HepG2 (cell line): ENCODE measurements at regions not wholly inside any gene's neighbourhood (a gene's known extent, or its start where the extent isn't known, plus 50 kb on each side); places are given as distances from the start of the nearest gene placed in this dataset.

Experiments used
- ATAC-seq: fragments of 200-7000 bp; cut with Tn5 transposase; 3 replicates; pipeline ENCODE4 v1.9.1; 2020; ENCODE audit warnings: mild to moderate bottlenecking, moderate library complexity
- BruUV-seq: library from RNA; stranded (reverse); fragments of 400-500 nt; replicated peaks from 2 replicates; lab custom pipeline; 2021; lab: Mats Ljungman, UMichigan
- CTCF ChIA-PET: fragments of 300-600 bp; formaldehyde crosslinking; extraction: SDS; loops from one replicate; lab custom pipeline; 2021; ENCODE audit warnings: low total read pairs, inconsistent platforms, low intra/inter-chr PET ratio; lab: Yijun Ruan, JAX
- POLR2A ChIA-PET: fragments of 350-600 bp; sonication (Branson Sonifier 250); formaldehyde crosslinking; loops from one replicate; lab custom pipeline; 2020; ENCODE audit warnings: antibody characterized with exemption, inconsistent platforms; lab: Yijun Ruan, JAX
- DNase-seq: peaks from one replicate; pipeline ENCODE4 v3.0.0-alpha.2; 2015; ENCODE audit warnings: low spot score
- FAIRE-seq: peaks from 3 replicates; lab custom pipeline; 2011; peaks lifted over from hg19 to GRCh38; lab: Jason Lieb, UNC
- H2AFZ ChIP-seq: one replicate; pipeline ENCODE4 v1.6.1; 2011; ENCODE audit warnings: low read length, inconsistent platforms
- H3K27ac ChIP-seq: fragments of 300-600 bp; 3 replicates; pipeline ENCODE4 v1.8.0; 2011; ENCODE audit warnings: mixed run types, mild to moderate bottlenecking, mixed read lengths, low read length, inconsistent platforms; ENCODE audit not compliant: insufficient read depth; ENCODE audit errors: extremely low read length
- H3K27me3 ChIP-seq, 2 experiments: fragments of 200-600 bp in 1 of 2; 2 replicates in 1 of 2; 3 replicates in 1 of 2; pipeline versions ENCODE4 v1.6.0 to v1.8.0; 2011; ENCODE audit warnings: low read length in 2 of 2, mild to moderate bottlenecking in 2 of 2, moderate library complexity in 2 of 2, inconsistent platforms in 1 of 2; ENCODE audit not compliant: insufficient read depth in 2 of 2, control insufficient read depth in 1 of 2
- H3K36me3 ChIP-seq, 2 experiments: fragments of 200-600 bp in 1 of 2; replicated peaks in 1 of 2; 2 replicates in 1 of 2; 3 replicates in 1 of 2; pipeline versions ENCODE4 v1.5.1 to v1.8.0; 2011; ENCODE audit warnings: low read length in 2 of 2, inconsistent platforms in 1 of 2; ENCODE audit not compliant: insufficient read depth in 2 of 2, control insufficient read depth in 1 of 2
- H3K4me1 ChIP-seq: 2 replicates; pipeline ENCODE4 v1.5.1; 2012; ENCODE audit warnings: low read length, inconsistent platforms; ENCODE audit not compliant: insufficient read depth
- H3K4me2 ChIP-seq: 2 replicates; pipeline ENCODE4 v1.6.0; 2011; ENCODE audit warnings: low read depth, low read length, inconsistent platforms
- H3K4me3 ChIP-seq, 3 experiments: fragments of 200-600 bp in 1 of 3; sonication (generic), shearing (Covaris generic) in 1 of 3; replicated peaks in 1 of 3; 2 replicates each; pipeline ENCODE4 v1.5.1; 2011 to 2016; ENCODE audit warnings: low read length in 3 of 3, inconsistent platforms in 2 of 3, low read depth in 2 of 3, mild to moderate bottlenecking in 2 of 3, control low read depth in 1 of 3, mixed read lengths in 1 of 3; ENCODE audit not compliant: insufficient read depth in 1 of 3
- H3K79me2 ChIP-seq: one replicate; pipeline ENCODE4 v1.6.1; 2011; ENCODE audit warnings: low read length, inconsistent platforms; ENCODE audit not compliant: insufficient read depth
- H3K9ac ChIP-seq: 2 replicates; pipeline ENCODE4 v1.6.0; 2011; ENCODE audit warnings: mild to moderate bottlenecking, low read depth, low read length, inconsistent platforms; ENCODE audit not compliant: insufficient read depth
- H3K9me3 ChIP-seq: 2 replicates; pipeline ENCODE4 v1.5.1; 2012; ENCODE audit warnings: mild to moderate bottlenecking, low read length
- H4K20me1 ChIP-seq: 2 replicates; pipeline ENCODE4 v1.6.0; 2011; ENCODE audit warnings: inconsistent platforms, mild to moderate bottlenecking, low read length, moderate library complexity; ENCODE audit not compliant: insufficient read depth
- GATAD2A ChIP-seq: IDR thresholded peaks from 2 replicates; pipeline ENCODE4 v1.6.1; 2016
- HNRNPL ChIP-seq: fragments of 200-400 bp; formaldehyde crosslinking; IDR thresholded peaks from 2 replicates; pipeline ENCODE4 v1.6.1; 2017; ENCODE audit warnings: mild to moderate bottlenecking, low read depth, low read length
- ISL2 ChIP-seq: sonication (generic); formaldehyde crosslinking; IDR thresholded peaks from 2 replicates; pipeline ENCODE4 v1.5.0; 2020; ENCODE audit warnings: missing genetic modification reagents
- KDM3A ChIP-seq: IDR thresholded peaks from 2 replicates; pipeline ENCODE4 v1.6.1; 2018; ENCODE audit warnings: low read depth, missing compliant biosample characterization
- MAFG ChIP-seq: sonication (generic); formaldehyde crosslinking; IDR thresholded peaks from 2 replicates; pipeline ENCODE4 v1.5.1; 2020; ENCODE audit warnings: mild to moderate bottlenecking, missing genetic modification reagents
- RARA ChIP-seq: IDR thresholded peaks from 2 replicates; pipeline ENCODE4 v1.6.1; 2016; ENCODE audit warnings: missing genetic modification reagents, missing compliant biosample characterization
- SOX6 ChIP-seq, 2 experiments: fragments of 450-650 bp in 1 of 2; sonication (generic) in 1 of 2; formaldehyde crosslinking in 1 of 2; IDR thresholded peaks; 2 replicates each; pipeline versions ENCODE4 v1.4.0 to v1.6.1; 2017 to 2020; ENCODE audit warnings: antibody characterized with exemption in 1 of 2, mild to moderate bottlenecking in 1 of 2, missing genetic modification reagents in 1 of 2
- YY1 ChIP-seq: IDR thresholded peaks from 2 replicates; pipeline ENCODE4 v1.6.1; 2011; ENCODE audit warnings: low read length, low read depth, moderate library complexity, mild to moderate bottlenecking; ENCODE audit not compliant: insufficient read depth, insufficient replicate concordance
- ZNF407 ChIP-seq: sonication (generic); formaldehyde crosslinking; IDR thresholded peaks from one replicate; pipeline ENCODE4 v1.5.1; 2020; ENCODE audit warnings: mild to moderate bottlenecking, missing genetic modification reagents; ENCODE audit errors: not compliant biosample characterization
- ZNF691 ChIP-seq: sonication (generic); formaldehyde crosslinking; IDR thresholded peaks from 2 replicates; pipeline ENCODE4 v1.4.0; 2020; ENCODE audit warnings: missing genetic modification reagents, low read depth, mild to moderate bottlenecking, borderline replicate concordance
- WGBS: methylation state at CpG from one replicate; pipeline ENCODE4 v1.1.6; 2017; ENCODE audit warnings: low lambda C conversion rate; 5-methylcytosine and 5-hydroxymethylcytosine counted together
- in situ Hi-C: cut with HindIII; loops from 2 replicates; pipeline ENCODE4 v1.10.0; 2017; ENCODE audit warnings: low pct_unique_long_range_greater_than_20kb; ENCODE audit not compliant: extremely low pct_ligation_motif_present
- intact Hi-C: fragments of 100-400 bp; cut with micrococcal nuclease; formaldehyde crosslinking; loops from one replicate; pipeline ENCODE4 v1.10.0; 2022; ENCODE audit not compliant: unreplicated experiment
- TF ChIP-seq, protein P1 (sequence below): sonication (generic); formaldehyde crosslinking; IDR thresholded peaks from 2 replicates; pipeline ENCODE4 v1.8.0; 2022; ENCODE audit warnings: missing genetic modification reagents, mild to moderate bottlenecking, inconsistent platforms, borderline replicate concordance
- TF ChIP-seq, protein P2 (sequence below): sonication (generic); formaldehyde crosslinking; IDR thresholded peaks from 2 replicates; pipeline ENCODE4 v1.5.0; 2020; ENCODE audit warnings: mild to moderate bottlenecking, missing genetic modification reagents

- intact Hi-C loops (no loop called here), in situ Hi-C loops (loop anchor here (25.0 kb wide), 1 partner anchor 716 kb away; no protein-coding TSS in a partner anchor)
- H3K27ac ChIP-seq = no peak overlapping the region
- no peak overlapping the region for H3K4me3 ChIP-seq
- ATAC-seq = no peak
- H2AFZ ChIP-seq = no peak overlapping the region
- H3K36me3 ChIP-seq = no peaks in the 10 kb centered on the region
- WGBS = 55% methylated on average over 5 of the region's 5 CpGs
- H4K20me1 ChIP-seq = no peaks in the 10 kb centered on the region
- ChIA-PET POLR2A (no interaction called here), CTCF (no interaction called here)
- FAIRE-seq = no peak
- H3K9me3 ChIP-seq = no peaks in the 10 kb centered on the region
- no peaks in the 10 kb centered on the region for H3K27me3 ChIP-seq
- H3K79me2 ChIP-seq = no peaks in the 10 kb centered on the region
- DNase-seq = no peak
- no peak overlapping the region for H3K4me2 ChIP-seq
- BruUV-seq = no TSS peak
- H3K4me1 ChIP-seq = no peaks in the 10 kb centered on the region
- H3K9ac ChIP-seq = no peak overlapping the region
- TF ChIP-seq ISL2 (no peak), MAFG (no peak), ZNF407 (CRISPR knock-in tag) (no peak), ZNF691 (CRISPR knock-in tag) (no peak), HNRNPL (no peak), GATAD2A (CRISPR knock-in tag) (no peak), RARA (no peak), YY1 (no peak), SOX6 (IDR thresholded peaks at IDR 0.05) (no peak), SOX6 (CRISPR knock-in tag; IDR thresholded peaks at IDR 0.05) (no peak), KDM3A (CRISPR knock-in tag) (no peak)
- TF ChIP-seq, protein P1, sequence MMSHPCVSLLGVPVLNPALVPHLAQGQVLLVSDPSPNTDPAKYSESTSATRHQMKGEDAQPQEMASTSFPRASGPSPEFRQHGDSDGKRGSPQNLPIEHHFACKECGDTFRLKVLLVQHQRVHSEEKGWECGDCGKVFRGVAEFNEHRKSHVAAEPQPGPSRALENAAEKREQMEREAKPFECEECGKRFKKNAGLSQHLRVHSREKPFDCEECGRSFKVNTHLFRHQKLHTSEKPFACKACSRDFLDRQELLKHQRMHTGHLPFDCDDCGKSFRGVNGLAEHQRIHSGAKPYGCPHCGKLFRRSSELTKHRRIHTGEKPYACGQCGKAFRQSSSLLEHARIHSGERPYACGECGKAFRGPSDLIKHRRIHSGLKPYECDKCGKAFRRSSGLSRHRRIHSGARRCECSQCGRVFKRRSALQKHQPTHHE (CRISPR knock-in tag) = no peak
- TF ChIP-seq, protein P2, sequence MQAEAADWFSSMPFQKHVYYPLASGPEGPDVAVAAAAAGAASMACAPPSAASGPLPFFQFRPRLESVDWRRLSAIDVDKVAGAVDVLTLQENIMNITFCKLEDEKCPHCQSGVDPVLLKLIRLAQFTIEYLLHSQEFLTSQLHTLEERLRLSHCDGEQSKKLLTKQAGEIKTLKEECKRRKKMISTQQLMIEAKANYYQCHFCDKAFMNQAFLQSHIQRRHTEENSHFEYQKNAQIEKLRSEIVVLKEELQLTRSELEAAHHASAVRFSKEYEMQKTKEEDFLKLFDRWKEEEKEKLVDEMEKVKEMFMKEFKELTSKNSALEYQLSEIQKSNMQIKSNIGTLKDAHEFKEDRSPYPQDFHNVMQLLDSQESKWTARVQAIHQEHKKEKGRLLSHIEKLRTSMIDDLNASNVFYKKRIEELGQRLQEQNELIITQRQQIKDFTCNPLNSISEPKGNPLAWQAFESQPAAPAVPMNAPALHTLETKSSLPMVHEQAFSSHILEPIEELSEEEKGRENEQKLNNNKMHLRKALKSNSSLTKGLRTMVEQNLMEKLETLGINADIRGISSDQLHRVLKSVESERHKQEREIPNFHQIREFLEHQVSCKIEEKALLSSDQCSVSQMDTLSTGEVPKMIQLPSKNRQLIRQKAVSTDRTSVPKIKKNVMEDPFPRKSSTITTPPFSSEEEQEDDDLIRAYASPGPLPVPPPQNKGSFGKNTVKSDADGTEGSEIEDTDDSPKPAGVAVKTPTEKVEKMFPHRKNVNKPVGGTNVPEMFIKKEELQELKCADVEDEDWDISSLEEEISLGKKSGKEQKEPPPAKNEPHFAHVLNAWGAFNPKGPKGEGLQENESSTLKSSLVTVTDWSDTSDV (CRISPR knock-in tag) = no peak
These were observed 181.1 kb downstream of the DHX15 start for GRCh38 chr4:24403265-24403664.
